ENCODE measurements at regions not wholly inside any gene's neighbourhood (a gene's known extent, or its start where the extent isn't known, plus 50 kb on each side); places are given as distances from the start of the nearest gene placed in this dataset.

- no peak overlapping the region for H3K9ac ChIP-seq (ENCODE audit: insufficient read depth, low read length)
- no peak overlapping the region for H3K27ac ChIP-seq (ENCODE audit: insufficient read depth, low read length)
- TF ChIP-seq EZH2 (IDR thresholded peaks at IDR 0.05; ENCODE audit: low read length, missing control alignments) = no peak
- no peak for TF ChIP-seq CTCF (conservative IDR thresholded peaks at IDR 0.05 in 1 of 2, IDR thresholded peaks at IDR 0.05 in 1 of 2; ENCODE audit: low read depth in 1 of 2, low read length in 2 of 2)
- H3K4me3 ChIP-seq (replicated peaks in 1 of 4; ENCODE audit: control extremely low read depth in 1 of 4, insufficient read depth in 1 of 4, low read depth in 3 of 4, low read length in 4 of 4) = no peak overlapping the region
- H3K4me1 ChIP-seq (ENCODE audit: control insufficient read depth, extremely low read depth, insufficient read depth, low read length) = no peaks in the 10 kb centered on the region
- no peak overlapping the region for H3K4me2 ChIP-seq (ENCODE audit: extremely low read depth, insufficient read depth, low read length)
- no peaks in the 10 kb centered on the region for H4K20me1 ChIP-seq (ENCODE audit: control insufficient read depth, extremely low read depth, insufficient read depth, low read length)
- no peaks in the 10 kb centered on the region for H3K27me3 ChIP-seq (ENCODE audit: control insufficient read depth, insufficient read depth, low read length)
- H3K9me3 ChIP-seq (ENCODE audit: control insufficient read depth, insufficient read depth, low read depth, low read length) = no peaks in the 10 kb centered on the region
- H3K36me3 ChIP-seq (ENCODE audit: control insufficient read depth, insufficient read depth, low read length) = no peaks in the 10 kb centered on the region
- no peak overlapping the region for H2AFZ ChIP-seq (ENCODE audit: low read length)
- no peak for DNase-seq (ENCODE audit: low read depth in 2 of 2)
- H3K79me2 ChIP-seq (ENCODE audit: control insufficient read depth, insufficient read depth, low read length) = no peaks in the 10 kb centered on the region
Observed at GRCh38 chr14:80110721-80111120, 100.6 kb downstream of the DIO2 start.

- no peaks in the 10 kb centered on the region for H3K27me3 ChIP-seq (ENCODE audit: control insufficient read depth, insufficient read depth, low read length)
- H2AFZ ChIP-seq (ENCODE audit: low read length) = no peak overlapping the region
- no peaks in the 10 kb centered on the region for H3K36me3 ChIP-seq (ENCODE audit: control insufficient read depth, insufficient read depth, low read length)
- TF ChIP-seq CTCF (conservative IDR thresholded peaks at IDR 0.05 in 1 of 2, IDR thresholded peaks at IDR 0.05 in 1 of 2; ENCODE audit: low read depth in 1 of 2, low read length in 2 of 2) (no peak), EZH2 (IDR thresholded peaks at IDR 0.05; ENCODE audit: low read length, missing control alignments) (no peak)
- H3K4me2 ChIP-seq (ENCODE audit: extremely low read depth, insufficient read depth, low read length) = no peak overlapping the region
- no peaks in the 10 kb centered on the region for H3K79me2 ChIP-seq (ENCODE audit: control insufficient read depth, insufficient read depth, low read length)
- H3K27ac ChIP-seq (ENCODE audit: insufficient read depth, low read length) = no peak overlapping the region
- H3K4me1 ChIP-seq (ENCODE audit: control insufficient read depth, extremely low read depth, insufficient read depth, low read length) = no peaks in the 10 kb centered on the region
- H3K9ac ChIP-seq (ENCODE audit: insufficient read depth, low read length) = no peak overlapping the region
- no peak for DNase-seq (ENCODE audit: low read depth in 2 of 2)
- no peak overlapping the region for H3K4me3 ChIP-seq (replicated peaks in 1 of 4; ENCODE audit: control extremely low read depth in 1 of 4, insufficient read depth in 1 of 4, low read depth in 3 of 4, low read length in 4 of 4)
- H4K20me1 ChIP-seq (ENCODE audit: control insufficient read depth, extremely low read depth, insufficient read depth, low read length) = no peaks in the 10 kb centered on the region
- no peaks in the 10 kb centered on the region for H3K9me3 ChIP-seq (ENCODE audit: control insufficient read depth, insufficient read depth, low read depth, low read length)
Observed at GRCh38 chr14:80109055-80109454, 102.2 kb downstream of the DIO2 start.

- Histone ChIP-seq H3K9ac (ENCODE audit: insufficient read depth, low read length) (no peak overlapping the region), H3K4me1 (ENCODE audit: control insufficient read depth, extremely low read depth, insufficient read depth, low read length) (no peaks in the 10 kb centered on the region), H3K79me2 (ENCODE audit: control insufficient read depth, insufficient read depth, low read length) (no peaks in the 10 kb centered on the region), H4K20me1 (ENCODE audit: control insufficient read depth, extremely low read depth, insufficient read depth, low read length) (no peaks in the 10 kb centered on the region), H3K36me3 (ENCODE audit: control insufficient read depth, insufficient read depth, low read length) (no peaks in the 10 kb centered on the region), H3K27me3 (ENCODE audit: control insufficient read depth, insufficient read depth, low read length) (no peaks in the 10 kb centered on the region), H3K4me2 (ENCODE audit: extremely low read depth, insufficient read depth, low read length) (no peak overlapping the region), H3K9me3 (ENCODE audit: control insufficient read depth, insufficient read depth, low read depth, low read length) (no peaks in the 10 kb centered on the region), H2AFZ (ENCODE audit: low read length) (no peak overlapping the region), H3K4me3 (replicated peaks in 1 of 4; ENCODE audit: control extremely low read depth in 1 of 4, insufficient read depth in 1 of 4, low read depth in 3 of 4, low read length in 4 of 4) (no peak overlapping the region), H3K27ac (ENCODE audit: insufficient read depth, low read length) (no peak overlapping the region)
- no peak for TF ChIP-seq CTCF (conservative IDR thresholded peaks at IDR 0.05 in 1 of 2, IDR thresholded peaks at IDR 0.05 in 1 of 2; ENCODE audit: low read depth in 1 of 2, low read length in 2 of 2)
- no peak for TF ChIP-seq EZH2 (IDR thresholded peaks at IDR 0.05; ENCODE audit: low read length, missing control alignments)
- no peak for DNase-seq (ENCODE audit: low read depth in 2 of 2)
Observed at GRCh38 chr14:80108430-80108829, 102.9 kb downstream of the DIO2 start.

All from fibroblast of lung (primary cell).